Lung (tissue), 11 donors: ENCODE measurements at regions not wholly inside any gene's neighbourhood (a gene's known extent, or its start where the extent isn't known, plus 50 kb on each side); places are given as distances from the start of the nearest gene placed in this dataset.

ENCODE experiments used
- ATAC-seq: fragments of 200-7000 bp; cut with Tn5 transposase; one replicate; pipeline ENCODE4 v1.9.1; 2020; ENCODE audit warnings: moderate number of reproducible peaks; ENCODE audit not compliant: insufficient read depth, low FRiP score
- DNase-seq, 3 donors: peaks; one replicate each; pipeline ENCODE4 v3.0.0-alpha.2; 2013 to 2017
- H3K27ac ChIP-seq, 2 donors: one replicate each; pipeline ENCODE4 v1.5.1; 2013; ENCODE audit warnings: mild to moderate bottlenecking in 2 of 2, moderate library complexity in 2 of 2, control low read depth in 1 of 2, inconsistent platforms in 1 of 2, low read depth in 1 of 2, low read length in 1 of 2
- H3K27me3 ChIP-seq, 3 donors: one replicate each; pipeline ENCODE4 v1.5.1; 2013; ENCODE audit warnings: low read length in 2 of 3; ENCODE audit not compliant: control insufficient read depth in 3 of 3, insufficient read depth in 3 of 3
- H3K36me3 ChIP-seq, 4 donors: one replicate each; pipeline ENCODE4 v1.5.1; 2013; ENCODE audit warnings: low read length in 4 of 4, mild to moderate bottlenecking in 1 of 4, moderate library complexity in 1 of 4; ENCODE audit not compliant: control insufficient read depth in 4 of 4, insufficient read depth in 4 of 4
- H3K4me1 ChIP-seq, 5 donors: one replicate each; pipeline ENCODE4 v1.5.1; 2013; ENCODE audit warnings: low read length in 5 of 5, mild to moderate bottlenecking in 2 of 5, moderate library complexity in 1 of 5; ENCODE audit not compliant: control insufficient read depth in 5 of 5, insufficient read depth in 5 of 5
- H3K4me3 ChIP-seq: one replicate; pipeline ENCODE4 v1.5.1; 2013; ENCODE audit warnings: mild to moderate bottlenecking, control low read depth, moderate library complexity
- H3K9ac ChIP-seq, 2 donors: one replicate each; pipeline ENCODE4 v1.5.1; 2013; ENCODE audit warnings: low read length in 2 of 2, control low read depth in 1 of 2; ENCODE audit not compliant: insufficient read depth in 1 of 2
- H3K9me3 ChIP-seq, 4 donors: one replicate each; pipeline ENCODE4 v1.5.1; 2013; ENCODE audit warnings: low read length in 3 of 4, mild to moderate bottlenecking in 1 of 4, moderate library complexity in 1 of 4; ENCODE audit not compliant: control insufficient read depth in 4 of 4, insufficient read depth in 3 of 4
- CTCF ChIP-seq: IDR thresholded peaks from 2 replicates; pipeline ENCODE4 v1.5.1; 2012; ENCODE audit warnings: mild to moderate bottlenecking; ENCODE audit errors: control extremely low read depth, extremely low read depth
- WGBS, 2 donors: extraction: QIAGEN DNeasy Blood & Tissue Kit; methylation state at CpG; one replicate each; pipeline ENCODE4 v1.1.7; 2013; 5-methylcytosine and 5-hydroxymethylcytosine counted together
- donor health status: control.
- donor health status: control.
- donor health status: Bipolar disorder and iron deficiency.
- donor health status: healthy.
- donor health status: DM: yes; HTN: yes; CAD: no.

GRCh38 chr13:89688918-89689317 lies 1658.6 kb upstream of the MIR17HG start:
- no peaks in the 10 kb centered on the region for H3K4me1 ChIP-seq
- 72 to 84% methylated on average over 3 of the region's 3 CpGs for WGBS, 2 donors
- H3K4me3 ChIP-seq = no peak overlapping the region
- H3K9ac ChIP-seq = no peak overlapping the region
- ATAC-seq (no peak), DNase-seq (peak in 2 of 3 donors; percentile 13 to 55)
- no peaks in the 10 kb centered on the region for H3K9me3 ChIP-seq
- no peaks in the 10 kb centered on the region for H3K27me3 ChIP-seq
- H3K36me3 ChIP-seq = no peaks in the 10 kb centered on the region
- TF ChIP-seq CTCF = no peak
- H3K27ac ChIP-seq = no peak overlapping the region

- no peaks in the 10 kb centered on the region for H3K27me3 ChIP-seq
- peaks cover 0 to 6% (median 0%) of the 10 kb centered on the region in 5 donors for H3K4me1 ChIP-seq
- no peak for TF ChIP-seq CTCF
- H3K36me3 ChIP-seq = no peaks in the 10 kb centered on the region
- no peak for ATAC-seq
- no peaks in the 10 kb centered on the region for H3K9me3 ChIP-seq
- peak in 2 of 3 donors; percentile 35 to 36 for DNase-seq
- WGBS, 2 donors = 49 to 65% methylated on average over 1 of the region's 1 CpG
- no peak overlapping the region for H3K27ac ChIP-seq
- no peak overlapping the region for H3K9ac ChIP-seq
- no peak overlapping the region for H3K4me3 ChIP-seq
Observed at GRCh38 chr13:89694451-89694850, 1653.0 kb upstream of the MIR17HG start.

GRCh38 chr13:89695343-89696257 lies 1651.9 kb upstream of the MIR17HG start:
- 11 to 19% methylated on average over 4 of the region's 4 CpGs for WGBS, 2 donors
- no peak for ATAC-seq
- no peaks in the 10 kb centered on the region for H3K27me3 ChIP-seq
- DNase-seq = peak; percentile 50 to 71 (median 65)
- H3K4me1 ChIP-seq = peaks cover 0 to 6% (median 0%) of the 10 kb centered on the region in 5 donors
- H3K4me3 ChIP-seq = no peak overlapping the region
- H3K9me3 ChIP-seq = no peaks in the 10 kb centered on the region
- no peaks in the 10 kb centered on the region for H3K36me3 ChIP-seq
- TF ChIP-seq CTCF = peak; percentile 26
- H3K27ac ChIP-seq = no peak overlapping the region
- no peak overlapping the region for H3K9ac ChIP-seq
